AG10803 (cell line): ENCODE measurements at regions not wholly inside any gene's neighbourhood (a gene's known extent, or its start where the extent isn't known, plus 50 kb on each side); places are given as distances from the start of the nearest gene placed in this dataset.

ENCODE experiments used
- DNase-seq: peaks from one replicate; pipeline ENCODE4 v3.0.0; 2010; ENCODE audit warnings: low read depth
- H3K4me3 ChIP-seq: 2 replicates; pipeline ENCODE4 v1.5.1; 2011; ENCODE audit warnings: mild to moderate bottlenecking, low read length, control low read depth
- CTCF ChIP-seq: conservative IDR thresholded peaks from 2 replicates; pipeline ENCODE4 v1.5.1; 2011; ENCODE audit warnings: mild to moderate bottlenecking, low read length, control low read depth, inconsistent platforms

- no peak overlapping the region for H3K4me3 ChIP-seq
- no peak for TF ChIP-seq CTCF
- DNase-seq: no peak
Observed at GRCh38 chr1:34433099-34433498, 256.4 kb downstream of the C1orf94 start.

DNA sequence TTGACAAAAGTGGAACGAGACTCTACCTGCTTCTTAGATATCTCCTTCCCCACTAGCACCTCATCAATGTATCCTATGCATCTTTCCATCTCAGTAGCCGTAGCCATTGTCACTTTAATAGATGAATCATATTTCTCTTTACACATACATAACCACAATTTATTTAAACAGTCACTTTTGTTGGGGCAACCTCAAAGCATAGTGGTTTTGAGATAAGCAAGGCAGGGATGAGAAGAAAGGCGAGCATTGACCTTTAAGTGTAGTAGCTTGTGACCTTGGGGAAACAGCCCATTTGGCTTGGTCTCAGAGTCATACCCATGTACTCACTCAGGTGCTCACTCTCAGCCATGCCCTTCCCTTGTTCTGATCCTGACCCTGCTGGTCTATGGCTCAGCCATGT is 260.1 kb downstream of the C1orf94 start:
- TF ChIP-seq CTCF: no peak
- no peak for DNase-seq

DNA sequence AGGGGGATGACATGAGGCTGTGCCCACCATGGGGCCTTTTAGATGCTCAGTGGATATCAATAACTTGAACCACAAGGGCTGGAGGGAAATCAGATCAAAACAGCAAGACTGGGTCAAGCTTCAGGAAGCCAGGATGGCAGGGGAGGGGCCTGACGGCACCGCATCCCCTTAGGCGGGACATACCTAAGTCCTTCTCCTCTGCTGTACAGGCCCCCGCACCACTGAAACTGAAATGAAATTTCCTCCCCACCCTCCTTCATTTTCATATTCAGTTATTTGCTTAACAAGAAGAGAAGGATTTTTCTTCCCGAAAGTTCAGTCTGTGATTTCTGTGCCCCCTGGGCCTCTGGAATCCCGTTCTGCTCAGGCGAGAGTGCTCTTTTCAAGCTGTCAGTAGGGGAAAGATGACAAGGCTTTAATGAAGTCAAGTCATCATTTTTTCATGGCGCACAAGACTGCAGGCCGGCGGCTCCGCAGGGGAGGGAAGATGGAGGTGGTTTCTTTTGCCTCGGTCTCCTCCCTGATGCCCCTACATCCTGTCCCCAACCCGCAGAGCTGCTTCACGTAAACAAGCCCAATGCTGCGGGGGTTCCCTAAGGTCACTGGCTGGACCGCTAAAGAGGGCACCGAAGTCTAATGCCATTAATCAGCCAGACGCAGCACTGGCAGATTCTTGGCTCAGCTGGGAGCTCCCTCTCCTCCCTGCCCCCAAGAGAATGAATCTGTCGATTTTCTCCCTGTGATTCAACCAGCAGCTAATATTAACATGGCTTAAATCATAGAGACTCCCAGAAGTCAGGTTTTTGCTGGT is 264.8 kb downstream of the C1orf94 start:
- DNase-seq: no peak
- no peak for TF ChIP-seq CTCF
- H3K4me3 ChIP-seq: no peak overlapping the region

More for the DNA sequence above, 260.1 kb downstream of the C1orf94 start:
- H3K4me3 ChIP-seq: no peak overlapping the region

DNA sequence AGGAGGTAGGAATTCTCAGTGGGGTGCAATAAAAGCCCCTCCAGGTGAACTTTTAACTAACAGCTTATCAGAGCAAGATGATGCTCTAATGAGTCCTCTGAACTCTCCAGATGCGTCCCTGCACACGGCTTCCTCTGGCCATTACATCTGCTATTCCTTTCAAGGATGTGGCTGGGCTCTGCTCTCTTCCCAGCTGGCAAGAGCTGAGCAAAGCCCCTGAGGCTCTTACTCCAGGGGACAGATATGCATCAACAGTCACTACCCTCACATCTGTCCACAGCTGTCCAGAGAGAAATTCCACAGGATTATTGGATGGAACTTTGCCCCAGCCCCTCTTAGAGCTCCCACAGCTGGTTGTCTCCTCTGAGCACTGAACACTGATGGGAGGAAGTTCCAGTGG is 267.8 kb downstream of the C1orf94 start:
- no peak overlapping the region for H3K4me3 ChIP-seq
- TF ChIP-seq CTCF: no peak
- no peak for DNase-seq

DNA sequence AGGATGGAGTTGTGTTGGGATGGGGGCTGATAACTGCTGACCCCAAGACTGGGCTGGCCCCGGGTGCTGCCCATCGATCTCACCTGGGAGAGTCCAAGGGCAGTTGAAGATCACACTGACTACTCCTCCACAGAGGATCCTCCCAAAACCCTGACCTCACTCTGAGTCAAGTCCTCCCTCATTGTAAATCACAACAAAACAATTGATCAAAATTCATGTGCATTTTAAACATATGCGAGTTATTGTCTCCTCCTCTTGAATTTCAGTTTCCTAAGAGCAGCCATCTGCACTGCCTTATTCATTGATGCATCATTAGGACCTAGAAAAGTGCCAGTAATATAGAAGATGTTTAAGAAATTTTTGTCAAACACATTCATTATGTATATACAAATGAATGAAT is 273.6 kb downstream of the C1orf94 start:
- no peak for TF ChIP-seq CTCF

DNA sequence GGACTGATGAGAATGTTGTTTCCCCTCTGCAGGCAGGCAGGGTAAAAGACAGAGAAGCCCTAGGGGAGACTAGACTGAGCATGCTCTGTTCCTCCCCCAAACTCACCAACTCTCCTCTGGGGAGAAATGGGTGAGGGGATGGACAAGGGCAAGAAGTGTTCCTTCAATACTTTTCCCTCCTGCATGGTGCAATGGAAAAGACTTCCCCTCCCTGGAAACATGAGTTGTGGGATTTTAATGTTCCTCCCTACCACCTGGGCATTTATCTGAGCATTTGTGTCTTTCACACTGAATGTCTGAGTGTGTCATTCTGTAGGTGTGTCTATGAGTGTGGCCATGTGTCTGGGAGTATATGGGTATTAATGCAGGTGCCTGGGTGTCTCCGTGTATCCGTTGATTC is 275.7 kb downstream of the C1orf94 start:
- no peak overlapping the region for H3K4me3 ChIP-seq
- TF ChIP-seq CTCF: no peak
- DNase-seq: no peak

More for the DNA sequence above, 273.6 kb downstream of the C1orf94 start:
- DNase-seq: no peak
- H3K4me3 ChIP-seq: no peak overlapping the region

- H3K4me3 ChIP-seq: no peak overlapping the region
- no peak for TF ChIP-seq CTCF
Observed at GRCh38 chr1:34455121-34455520, 278.4 kb downstream of the C1orf94 start.

More at GRCh38 chr1:34455121-34455520, 278.4 kb downstream of the C1orf94 start:
- no peak for DNase-seq
